Left lung (tissue), 4 donors: ENCODE measurements at regions not wholly inside any gene's neighbourhood (a gene's known extent, or its start where the extent isn't known, plus 50 kb on each side); places are given as distances from the start of the nearest gene placed in this dataset.
"Not testable (repeated sequence)": the region's sequence is repeated elsewhere in the genome, so short reads cannot be mapped to it uniquely, and the experiment has no call there.

Experiments
- ATAC-seq: fragments of 200-7000 bp; cut with Tn5 transposase; one replicate; pipeline ENCODE4 v1.9.1; 2020; ENCODE audit warnings: moderate library complexity
- DNase-seq, 4 donors: peaks; one replicate each; pipeline ENCODE4 v3.0.0-alpha.2; 2013 to 2020
- H3K27ac ChIP-seq, 2 donors: fragments of 200-600 bp; sonication (generic) in 1 of 2; one replicate each; pipeline versions ENCODE4 v1.5.0 to v1.8.0; 2020 to 2021
- H3K27me3 ChIP-seq, 2 donors: fragments of 200-600 bp; sonication (generic) in 1 of 2; one replicate each; pipeline versions ENCODE4 v1.5.0 to v1.8.0; 2020 to 2021
- H3K36me3 ChIP-seq, 2 donors: fragments of 200-600 bp; sonication (generic) in 1 of 2; one replicate each; pipeline versions ENCODE4 v1.5.0 to v1.8.0; 2020 to 2021
- H3K4me1 ChIP-seq, 2 donors: fragments of 200-600 bp; one replicate each; pipeline ENCODE4 v1.8.0; 2021
- H3K4me3 ChIP-seq, 2 donors: fragments of 200-600 bp; sonication (generic) in 1 of 2; one replicate each; pipeline versions ENCODE4 v1.5.0 to v1.8.0; 2020 to 2021; ENCODE audit warnings: mild to moderate bottlenecking in 1 of 2
- H3K9me3 ChIP-seq, 2 donors: fragments of 200-600 bp; sonication (generic) in 1 of 2; one replicate each; pipeline versions ENCODE4 v1.5.0 to v1.8.0; 2020 to 2021
- intact Hi-C, 2 donors: fragments of 100-400 bp; cut with DNase I; formaldehyde crosslinking; loops; one replicate each; pipeline versions ENCODE4 v1.11.2 to v1.14.2; 2022
- TF ChIP-seq, protein P1 (sequence below), 2 donors: fragments of 200-600 bp; sonication (generic) in 1 of 2; IDR thresholded peaks; one replicate each; pipeline versions ENCODE4 v1.5.0 to v1.8.0; 2021; ENCODE audit warnings: antibody characterized with exemption in 2 of 2
- donor health status: DM: no; HTN: yes; CAD: no.
- donor health status: DM: no; HTN: no; CAD: no.

DNA sequence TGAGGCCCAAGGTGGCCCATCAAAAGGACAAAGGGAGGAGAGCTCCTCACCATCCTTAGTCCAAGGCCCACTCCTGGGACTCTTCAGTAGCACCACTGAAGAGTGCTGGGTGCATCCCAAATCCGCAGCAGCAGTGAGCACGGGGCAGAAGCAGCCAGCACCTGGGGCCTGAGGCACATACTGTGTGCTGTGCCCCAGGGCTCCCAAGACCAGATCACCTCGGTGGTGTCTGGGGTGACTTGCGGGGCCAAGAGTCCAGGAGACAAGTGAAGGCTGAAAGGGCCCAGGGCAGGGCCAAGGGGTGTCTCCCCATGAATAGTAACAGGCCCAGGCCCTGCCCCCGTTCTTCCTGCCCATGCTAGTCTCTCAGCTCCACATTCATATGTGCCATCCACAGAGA is 59.9 kb upstream of the INSIG1 start:
- ATAC-seq = no peak
- intact Hi-C loops = no loop called here

DNA sequence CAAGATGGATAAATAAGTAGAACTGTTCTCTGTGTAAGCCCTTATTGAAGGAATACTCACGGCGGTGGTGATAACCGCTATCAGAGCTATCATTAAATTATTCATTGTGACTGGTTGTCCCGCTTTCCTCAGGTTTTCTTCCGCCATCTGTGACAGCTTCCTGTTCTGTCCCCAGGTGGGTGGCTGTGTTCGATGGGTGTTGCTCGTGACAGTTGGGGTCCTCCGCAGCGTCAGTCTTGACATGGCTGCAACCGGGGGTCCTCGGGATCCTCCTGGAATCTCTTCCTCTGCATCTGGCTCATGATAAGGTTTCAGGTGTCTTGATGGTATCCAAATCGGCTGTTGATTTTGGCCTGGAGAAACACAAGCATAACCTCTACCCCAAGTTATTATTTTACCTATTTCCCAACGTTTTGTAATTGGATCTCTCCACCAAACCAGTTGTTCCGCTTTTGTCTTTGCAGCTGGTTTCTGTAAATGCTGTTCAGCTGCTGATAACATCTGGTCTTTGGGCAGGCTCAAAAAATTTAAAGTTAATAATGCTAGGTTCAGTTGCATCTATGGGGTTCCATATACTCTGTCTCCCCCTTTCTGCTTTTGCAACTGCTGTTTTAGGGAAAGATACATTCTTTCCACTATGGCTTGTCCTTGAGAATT is 58.1 kb upstream of the INSIG1 start:
- DNase-seq, H3K27me3 ChIP-seq, intact Hi-C loops: not testable (repeated sequence)

More for the DNA sequence above, 59.9 kb upstream of the INSIG1 start:
- Histone ChIP-seq H3K36me3 (no peaks in the 10 kb centered on the region), H3K9me3 (no peaks in the 10 kb centered on the region), H3K27me3 (no peaks in the 10 kb centered on the region), H3K27ac (no peak overlapping the region), H3K4me1 (no peaks in the 10 kb centered on the region), H3K4me3 (no peak overlapping the region)
- DNase-seq = peak in 1 of 4 donors; percentile 39
- TF ChIP-seq, protein P1, sequence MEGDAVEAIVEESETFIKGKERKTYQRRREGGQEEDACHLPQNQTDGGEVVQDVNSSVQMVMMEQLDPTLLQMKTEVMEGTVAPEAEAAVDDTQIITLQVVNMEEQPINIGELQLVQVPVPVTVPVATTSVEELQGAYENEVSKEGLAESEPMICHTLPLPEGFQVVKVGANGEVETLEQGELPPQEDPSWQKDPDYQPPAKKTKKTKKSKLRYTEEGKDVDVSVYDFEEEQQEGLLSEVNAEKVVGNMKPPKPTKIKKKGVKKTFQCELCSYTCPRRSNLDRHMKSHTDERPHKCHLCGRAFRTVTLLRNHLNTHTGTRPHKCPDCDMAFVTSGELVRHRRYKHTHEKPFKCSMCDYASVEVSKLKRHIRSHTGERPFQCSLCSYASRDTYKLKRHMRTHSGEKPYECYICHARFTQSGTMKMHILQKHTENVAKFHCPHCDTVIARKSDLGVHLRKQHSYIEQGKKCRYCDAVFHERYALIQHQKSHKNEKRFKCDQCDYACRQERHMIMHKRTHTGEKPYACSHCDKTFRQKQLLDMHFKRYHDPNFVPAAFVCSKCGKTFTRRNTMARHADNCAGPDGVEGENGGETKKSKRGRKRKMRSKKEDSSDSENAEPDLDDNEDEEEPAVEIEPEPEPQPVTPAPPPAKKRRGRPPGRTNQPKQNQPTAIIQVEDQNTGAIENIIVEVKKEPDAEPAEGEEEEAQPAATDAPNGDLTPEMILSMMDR (IDR thresholded peaks at IDR 0.05) = no peak

DNA sequence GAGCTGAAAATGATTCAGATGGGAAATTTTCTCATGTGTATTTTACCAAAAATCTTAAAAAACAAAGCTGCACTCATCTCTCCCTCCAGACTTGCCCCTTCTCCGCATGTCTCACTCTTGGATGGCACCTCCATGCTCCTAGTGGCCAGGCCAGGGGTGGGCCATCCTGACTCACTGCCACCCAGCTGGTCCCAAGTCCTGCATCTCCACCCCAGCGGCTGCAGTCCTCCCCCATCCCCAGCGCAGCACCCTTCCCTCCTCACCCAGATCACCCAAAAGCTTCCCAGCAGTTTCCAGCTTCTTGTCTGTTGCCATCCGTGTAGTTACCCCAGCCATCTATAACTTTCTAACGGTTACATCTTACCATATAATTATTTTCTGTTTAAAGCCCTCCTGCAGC is 53.0 kb upstream of the INSIG1 start:
- no peak overlapping the region for H3K27ac ChIP-seq
- intact Hi-C loops = no loop called here
- H3K4me3 ChIP-seq = no peak overlapping the region
- no peaks in the 10 kb centered on the region for H3K27me3 ChIP-seq
- no peaks in the 10 kb centered on the region for H3K4me1 ChIP-seq
- H3K36me3 ChIP-seq = no peaks in the 10 kb centered on the region
- DNase-seq (no peak), ATAC-seq (no peak)
- TF ChIP-seq, protein P1 (IDR thresholded peaks at IDR 0.05) = no peak
- H3K9me3 ChIP-seq = peaks cover 0 to 4% of the 10 kb centered on the region in 2 donors

More for the DNA sequence above, 58.1 kb upstream of the INSIG1 start:
- not testable (repeated sequence) for H3K36me3 ChIP-seq, ATAC-seq, H3K9me3 ChIP-seq, H3K4me3 ChIP-seq, H3K4me1 ChIP-seq, H3K27ac ChIP-seq

DNA sequence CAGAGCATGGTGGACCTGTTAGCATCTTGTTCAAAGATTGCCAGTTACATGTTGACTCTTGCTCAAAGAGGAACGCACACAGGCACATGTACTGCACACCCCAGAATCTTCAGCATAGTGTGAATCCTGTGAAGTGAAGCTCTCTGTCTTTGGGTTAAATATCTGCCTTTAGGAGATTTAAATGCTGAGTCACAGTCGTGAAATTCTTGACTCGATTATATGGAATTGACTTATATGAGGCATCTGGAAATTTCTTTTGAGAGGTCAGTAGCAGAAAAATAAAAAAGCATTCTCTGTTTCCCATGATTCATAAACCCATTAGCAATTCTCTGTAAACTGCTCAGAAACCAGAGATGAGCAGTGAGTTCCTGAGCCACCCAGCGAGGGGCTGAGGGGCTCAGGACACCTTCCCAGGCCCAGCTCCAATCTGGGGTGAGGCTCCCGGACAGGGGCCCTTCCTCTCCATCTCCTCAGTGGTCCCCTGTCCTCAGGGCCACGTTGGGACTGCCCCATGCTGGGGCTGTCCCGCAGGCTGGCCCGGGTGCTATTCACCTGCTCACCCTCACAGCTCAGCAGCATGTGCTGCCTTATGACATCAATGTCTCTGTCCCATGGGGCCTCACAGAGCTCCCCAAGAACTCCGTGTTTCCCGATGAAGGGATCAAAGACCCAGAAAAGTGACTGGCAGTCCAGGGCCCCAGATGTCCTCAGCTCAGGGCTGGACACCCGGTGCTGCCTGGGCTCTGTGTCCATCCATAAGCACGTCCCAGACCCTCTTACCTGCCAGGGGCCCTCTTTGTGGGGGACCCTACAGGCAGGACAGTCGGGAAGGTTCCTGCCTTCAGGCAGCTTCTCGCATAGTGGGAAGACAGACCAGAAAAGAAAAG is 50.0 kb upstream of the INSIG1 start:
- Histone ChIP-seq H3K4me1 (no peaks in the 10 kb centered on the region), H3K36me3 (no peaks in the 10 kb centered on the region), H3K27ac (no peak overlapping the region), H3K27me3 (peaks cover 0 to 3% of the 10 kb centered on the region in 2 donors), H3K9me3 (peaks cover 0 to 4% of the 10 kb centered on the region in 2 donors), H3K4me3 (no peak overlapping the region)
- DNase-seq (peak in 1 of 4 donors; percentile 30), ATAC-seq (no peak)
- intact Hi-C loops = no loop called here
- TF ChIP-seq, protein P1 (IDR thresholded peaks at IDR 0.05) = no peak
